T-helper 1 cell treated with Interleukin-12 subunit alpha and Interleukin-12 subunit beta and Interleukin-4 antibody, amounts not matched to agents 30 μg/mL and 1 μg/mL, for 36 hours (primary cell): ENCODE measurements at regions not wholly inside any gene's neighbourhood (a gene's known extent, or its start where the extent isn't known, plus 50 kb on each side); places are given as distances from the start of the nearest gene placed in this dataset.
"Not testable (repeated sequence)": the region's sequence is repeated elsewhere in the genome, so short reads cannot be mapped to it uniquely, and the experiment has no call there.

Experiments
- H3K27ac Mint-ChIP-seq: one replicate; pipeline ENCODE4 v1.8.0; 2021; ENCODE audit warnings: mild to moderate bottlenecking, mixed read lengths
- H3K27me3 Mint-ChIP-seq: one replicate; pipeline ENCODE4 v1.8.0; 2021; ENCODE audit warnings: low read depth, mixed read lengths
- H3K36me3 Mint-ChIP-seq: one replicate; pipeline ENCODE4 v1.8.0; 2021; ENCODE audit warnings: low read depth, mixed read lengths
- H3K4me1 Mint-ChIP-seq: one replicate; pipeline ENCODE4 v1.8.0; 2021; ENCODE audit warnings: low read depth, mixed read lengths
- H3K4me3 Mint-ChIP-seq: one replicate; pipeline ENCODE4 v1.8.0; 2021; ENCODE audit warnings: mild to moderate bottlenecking, moderate library complexity, mixed read lengths
- H3K9me3 Mint-ChIP-seq: one replicate; pipeline ENCODE4 v1.8.0; 2021; ENCODE audit warnings: mixed read lengths

GRCh38 chr4:19194672-19195071 is 1057.0 kb upstream of the SLIT2 start:
- no peak overlapping the region for H3K27ac Mint-ChIP-seq
- peaks cover 7% of the 10 kb centered on the region for H3K9me3 Mint-ChIP-seq
- no peak overlapping the region for H3K4me3 Mint-ChIP-seq
- H3K36me3 Mint-ChIP-seq: no peaks in the 10 kb centered on the region
- H3K4me1 Mint-ChIP-seq: no peaks in the 10 kb centered on the region
- no peaks in the 10 kb centered on the region for H3K27me3 Mint-ChIP-seq

GRCh38 chr4:19193274-19193981 is 1058.3 kb upstream of the SLIT2 start:
- Mint-ChIP-seq H3K4me1 (no peaks in the 10 kb centered on the region), H3K27ac (no peak overlapping the region), H3K4me3 (no peak overlapping the region), H3K36me3 (no peaks in the 10 kb centered on the region), H3K9me3 (peaks cover 10% of the 10 kb centered on the region), H3K27me3 (no peaks in the 10 kb centered on the region)

GRCh38 chr4:19191979-19192650 is 1059.6 kb upstream of the SLIT2 start:
- H3K9me3 Mint-ChIP-seq: peaks cover 15% of the 10 kb centered on the region
- no peak overlapping the region for H3K4me3 Mint-ChIP-seq
- H3K36me3 Mint-ChIP-seq: no peaks in the 10 kb centered on the region
- H3K27ac Mint-ChIP-seq: no peak overlapping the region
- H3K27me3 Mint-ChIP-seq: no peaks in the 10 kb centered on the region
- no peaks in the 10 kb centered on the region for H3K4me1 Mint-ChIP-seq

DNA sequence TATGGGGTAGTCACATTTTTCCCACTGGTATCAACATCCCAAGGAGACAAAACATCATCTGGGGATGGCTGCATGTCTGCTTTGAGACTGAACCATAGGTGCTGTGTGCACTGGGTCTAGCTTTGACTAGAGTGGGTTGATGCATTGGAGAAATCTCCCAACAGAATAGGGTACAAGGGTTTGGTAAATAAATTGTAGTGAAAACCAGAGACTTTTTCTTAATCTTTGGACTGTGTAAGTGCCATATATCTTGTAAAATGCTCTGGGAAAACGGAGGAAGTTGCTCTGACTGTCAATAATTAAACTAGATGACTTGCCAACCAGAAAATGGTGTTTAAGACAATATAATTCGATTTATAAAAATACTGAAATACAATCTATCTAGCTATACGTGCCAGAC is 1064.0 kb upstream of the SLIT2 start:
- no peak overlapping the region for H3K27ac Mint-ChIP-seq
- H3K9me3 Mint-ChIP-seq: peaks cover 11% of the 10 kb centered on the region
- H3K4me1 Mint-ChIP-seq: no peaks in the 10 kb centered on the region
- H3K27me3 Mint-ChIP-seq: no peaks in the 10 kb centered on the region
- no peak overlapping the region for H3K4me3 Mint-ChIP-seq
- H3K36me3 Mint-ChIP-seq: no peaks in the 10 kb centered on the region

GRCh38 chr4:19187096-19187495 is 1064.6 kb upstream of the SLIT2 start:
- no peaks in the 10 kb centered on the region for H3K36me3 Mint-ChIP-seq
- H3K4me1 Mint-ChIP-seq: no peaks in the 10 kb centered on the region
- no peak overlapping the region for H3K4me3 Mint-ChIP-seq
- no peak overlapping the region for H3K27ac Mint-ChIP-seq
- peaks cover 11% of the 10 kb centered on the region for H3K9me3 Mint-ChIP-seq
- H3K27me3 Mint-ChIP-seq: no peaks in the 10 kb centered on the region

DNA sequence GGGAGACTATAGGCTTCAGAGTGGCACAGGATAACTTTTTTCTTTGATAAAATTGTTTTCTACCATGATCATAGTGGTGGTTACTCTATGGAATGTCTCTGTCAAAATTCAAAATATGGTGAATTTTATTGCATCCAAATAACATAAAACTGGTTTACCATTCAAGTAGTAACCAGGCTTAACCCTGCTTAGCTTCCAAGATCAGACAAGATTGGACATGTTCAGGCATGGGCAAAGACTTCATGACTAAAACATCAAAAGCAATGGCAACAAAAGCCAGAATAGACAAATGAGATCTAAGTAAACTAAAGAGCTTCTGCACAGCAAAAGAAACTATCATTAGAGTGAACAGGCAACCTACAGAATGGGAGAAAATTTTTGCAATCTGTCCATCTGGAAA is 1070.1 kb upstream of the SLIT2 start:
- not testable (repeated sequence) for H3K27me3 Mint-ChIP-seq, H3K36me3 Mint-ChIP-seq, H3K4me1 Mint-ChIP-seq, H3K27ac Mint-ChIP-seq, H3K4me3 Mint-ChIP-seq, H3K9me3 Mint-ChIP-seq

DNA sequence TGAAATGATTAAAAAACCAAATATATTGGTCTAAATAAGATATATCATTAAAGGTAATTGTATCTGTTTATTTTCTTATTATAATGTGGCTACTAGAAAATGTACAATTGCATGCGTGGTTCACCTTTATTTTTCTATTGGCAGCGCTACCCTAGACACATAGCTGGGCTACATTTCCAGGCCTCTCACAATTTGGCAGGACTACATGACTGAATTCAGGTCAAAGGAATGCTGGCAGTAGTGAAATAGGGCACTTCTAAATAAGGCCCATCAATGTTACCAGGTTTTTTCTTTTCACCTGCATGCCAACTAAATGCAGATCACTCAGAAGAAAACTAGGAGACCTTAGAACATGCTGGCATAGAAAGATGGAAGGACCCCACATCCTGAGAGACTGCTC is 1072.9 kb upstream of the SLIT2 start:
- Mint-ChIP-seq H3K27ac (no peak overlapping the region), H3K4me3 (no peak overlapping the region), H3K9me3 (peaks cover 4% of the 10 kb centered on the region), H3K27me3 (no peaks in the 10 kb centered on the region), H3K4me1 (no peaks in the 10 kb centered on the region), H3K36me3 (no peaks in the 10 kb centered on the region)

DNA sequence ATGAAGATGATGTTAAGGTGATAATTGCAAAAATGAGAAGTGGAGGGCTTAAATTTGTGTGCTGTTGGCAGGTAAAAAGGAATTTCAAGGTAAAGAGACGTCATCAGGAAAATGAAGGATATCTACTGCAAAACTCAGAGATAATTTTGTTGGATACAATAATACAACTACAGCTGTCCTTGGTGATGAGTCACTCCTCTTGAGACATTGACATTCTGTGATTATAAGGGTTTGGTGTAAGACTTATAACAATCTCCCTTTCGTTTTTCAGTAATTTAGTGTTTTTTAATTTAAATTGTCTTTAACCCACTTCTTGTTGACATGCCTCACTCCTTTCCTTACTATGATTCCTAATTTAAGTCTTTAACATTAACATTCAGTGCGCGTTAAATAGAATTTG is 1074.1 kb upstream of the SLIT2 start:
- Mint-ChIP-seq H3K4me3 (no peak overlapping the region), H3K36me3 (no peaks in the 10 kb centered on the region), H3K9me3 (peaks cover 4% of the 10 kb centered on the region), H3K4me1 (no peaks in the 10 kb centered on the region), H3K27ac (no peak overlapping the region), H3K27me3 (no peaks in the 10 kb centered on the region)

DNA sequence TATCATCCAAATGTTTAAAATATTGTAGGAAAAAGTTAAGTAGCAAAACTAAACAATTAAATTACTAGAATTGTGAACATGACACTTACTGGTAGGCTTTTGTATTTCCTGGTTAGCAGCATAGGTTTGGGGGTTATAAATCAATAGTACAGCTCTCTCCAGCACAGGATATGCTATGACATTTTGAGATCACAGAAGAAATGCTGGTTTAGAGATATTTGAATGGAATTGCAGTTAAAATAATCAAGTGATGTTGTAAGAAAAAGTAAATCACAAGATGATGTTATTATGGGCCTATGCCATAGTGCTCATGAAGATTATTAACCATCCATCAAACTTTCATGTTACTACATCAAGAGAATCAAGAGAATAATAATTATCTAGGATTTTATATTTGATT is 1079.9 kb upstream of the SLIT2 start:
- Mint-ChIP-seq H3K27ac (no peak overlapping the region), H3K4me1 (no peaks in the 10 kb centered on the region), H3K4me3 (no peak overlapping the region), H3K36me3 (no peaks in the 10 kb centered on the region), H3K27me3 (no peaks in the 10 kb centered on the region), H3K9me3 (peaks cover 8% of the 10 kb centered on the region)

DNA sequence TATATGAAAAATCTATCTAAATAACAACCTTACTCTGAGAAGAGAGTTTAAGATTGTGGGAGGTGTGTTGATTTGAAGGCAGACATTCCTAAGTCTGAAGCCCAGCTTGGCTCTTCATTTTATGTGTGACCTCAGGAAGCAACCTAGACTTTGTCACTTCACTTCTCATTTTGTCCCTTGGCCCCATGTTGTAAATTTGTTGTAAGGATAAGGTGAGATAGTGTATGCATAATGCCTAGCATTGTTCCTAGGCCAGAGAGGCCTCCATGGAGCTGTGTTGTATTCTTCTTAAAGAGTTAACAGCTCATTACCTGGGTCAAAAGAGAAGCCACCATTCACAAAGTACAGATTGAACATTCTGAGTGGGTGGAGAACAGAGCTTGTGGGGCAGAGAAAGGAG is 1084.4 kb upstream of the SLIT2 start:
- Mint-ChIP-seq H3K9me3 (peaks cover 11% of the 10 kb centered on the region), H3K27me3 (no peaks in the 10 kb centered on the region), H3K4me3 (no peak overlapping the region), H3K36me3 (no peaks in the 10 kb centered on the region), H3K27ac (no peak overlapping the region), H3K4me1 (no peaks in the 10 kb centered on the region)

GRCh38 chr4:19164334-19164733 is 1087.4 kb upstream of the SLIT2 start:
- Mint-ChIP-seq H3K36me3 (no peaks in the 10 kb centered on the region), H3K4me1 (no peaks in the 10 kb centered on the region), H3K27ac (no peak overlapping the region), H3K9me3 (peaks cover 24% of the 10 kb centered on the region), H3K27me3 (no peaks in the 10 kb centered on the region), H3K4me3 (no peak overlapping the region)

GRCh38 chr4:19159874-19160273 is 1091.8 kb upstream of the SLIT2 start:
- H3K4me3 Mint-ChIP-seq: no peak overlapping the region
- no peaks in the 10 kb centered on the region for H3K27me3 Mint-ChIP-seq
- no peak overlapping the region for H3K27ac Mint-ChIP-seq
- H3K36me3 Mint-ChIP-seq: no peaks in the 10 kb centered on the region
- H3K9me3 Mint-ChIP-seq: peaks cover 37% of the 10 kb centered on the region
- no peaks in the 10 kb centered on the region for H3K4me1 Mint-ChIP-seq

DNA sequence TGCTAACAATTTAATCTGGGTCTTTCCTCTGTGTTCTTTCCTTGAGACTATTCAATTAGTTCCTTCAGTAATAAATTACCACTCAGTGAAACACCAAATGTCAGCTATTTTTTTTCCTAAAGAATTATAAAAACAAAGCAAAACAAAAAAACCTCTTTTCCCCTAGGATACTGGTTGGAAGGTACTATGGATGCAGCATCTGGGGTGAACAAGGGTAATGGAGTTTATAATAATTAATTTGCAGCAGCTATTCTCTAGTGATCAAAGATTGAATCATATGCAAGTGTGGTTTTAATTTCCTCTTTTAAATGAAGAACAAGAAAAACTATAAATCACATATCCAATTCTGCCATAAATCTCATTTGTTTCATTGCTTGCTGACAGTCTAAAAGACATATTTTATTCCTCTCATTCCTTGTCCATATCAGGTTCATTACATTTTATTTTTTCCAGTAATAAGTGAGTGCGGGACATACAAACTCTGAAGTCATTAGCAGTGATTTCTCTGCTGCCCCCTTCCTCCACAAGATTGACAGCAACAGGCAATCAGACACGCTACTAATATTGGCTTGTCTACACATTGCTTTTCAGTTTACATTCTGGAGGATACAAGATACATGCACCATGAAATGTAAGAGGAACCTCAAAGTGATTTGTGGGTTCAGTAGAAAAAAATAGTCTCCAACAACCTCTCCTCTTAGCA is 1093.4 kb upstream of the SLIT2 start:
- no peak overlapping the region for H3K4me3 Mint-ChIP-seq
- peaks cover 40% of the 10 kb centered on the region for H3K9me3 Mint-ChIP-seq
- no peak overlapping the region for H3K27ac Mint-ChIP-seq
- no peaks in the 10 kb centered on the region for H3K4me1 Mint-ChIP-seq
- H3K36me3 Mint-ChIP-seq: no peaks in the 10 kb centered on the region
- H3K27me3 Mint-ChIP-seq: no peaks in the 10 kb centered on the region

- H3K9me3 Mint-ChIP-seq: peaks cover 36% of the 10 kb centered on the region
- no peak overlapping the region for H3K4me3 Mint-ChIP-seq
- H3K27me3 Mint-ChIP-seq: no peaks in the 10 kb centered on the region
Measured at GRCh38 chr4:19156786-19157185, 1094.9 kb upstream of the SLIT2 start.

GRCh38 chr4:19155568-19155967 is 1096.1 kb upstream of the SLIT2 start:
- no peaks in the 10 kb centered on the region for H3K36me3 Mint-ChIP-seq
- no peaks in the 10 kb centered on the region for H3K4me1 Mint-ChIP-seq
- no peak overlapping the region for H3K4me3 Mint-ChIP-seq
- H3K27me3 Mint-ChIP-seq: no peaks in the 10 kb centered on the region
- H3K9me3 Mint-ChIP-seq: peaks cover 30% of the 10 kb centered on the region
- H3K27ac Mint-ChIP-seq: no peak overlapping the region

More at GRCh38 chr4:19156786-19157185, 1094.9 kb upstream of the SLIT2 start:
- Mint-ChIP-seq H3K36me3 (no peaks in the 10 kb centered on the region), H3K4me1 (no peaks in the 10 kb centered on the region), H3K27ac (no peak overlapping the region)
